Pons (tissue), 1 donor: ENCODE measurements at regions not wholly inside any gene's neighbourhood (a gene's known extent, or its start where the extent isn't known, plus 50 kb on each side); places are given as distances from the start of the nearest gene placed in this dataset.

Experiments
- DNase-seq: peaks from one replicate; pipeline ENCODE4 v3.0.0-alpha.2; 2016; ENCODE audit warnings: low spot score

DNA sequence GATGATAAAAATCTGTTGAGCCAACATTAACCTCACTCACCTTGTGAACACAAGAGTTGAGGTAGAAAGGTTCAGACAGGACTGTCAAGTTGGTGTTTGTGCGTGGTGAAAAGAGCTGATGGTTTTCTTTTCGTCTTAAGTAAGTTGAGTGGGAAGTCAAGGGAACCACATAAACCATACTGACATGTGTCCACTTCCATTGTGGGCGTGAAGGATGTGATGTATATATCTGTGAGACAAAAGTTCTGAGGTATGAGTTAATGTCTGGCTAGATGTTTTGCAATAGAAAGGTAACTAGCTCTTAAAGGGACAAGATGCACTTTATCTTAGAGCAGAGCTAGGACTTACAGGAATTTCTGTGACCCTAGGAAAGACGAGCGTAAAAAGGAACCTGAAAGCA is 1272.1 kb upstream of the ADGRB3 start:
- DNase-seq: no peak

DNA sequence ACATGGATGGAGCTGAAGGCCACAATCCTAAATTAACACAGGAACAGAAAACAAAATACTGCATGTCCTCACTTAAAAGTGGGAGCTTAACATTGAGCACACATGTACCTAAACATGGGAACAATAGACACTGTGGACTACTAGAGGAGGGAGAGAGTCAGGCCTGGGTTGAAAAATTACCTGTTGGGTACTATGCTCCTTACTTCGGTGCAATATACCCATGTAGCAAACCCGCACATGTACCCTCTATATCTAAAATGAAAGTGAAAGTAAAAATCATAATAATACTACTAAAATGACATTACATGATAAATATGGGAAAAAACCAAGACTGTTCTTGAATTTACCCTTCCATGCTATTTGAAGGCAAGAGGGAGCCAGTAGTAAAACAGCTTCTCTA is 1273.8 kb upstream of the ADGRB3 start:
- no peak for DNase-seq

- no peak for DNase-seq
Observed at GRCh38 chr6:67358241-67358640, 1276.8 kb upstream of the ADGRB3 start.

- DNase-seq: no peak
Observed at GRCh38 chr6:67353861-67354260, 1281.2 kb upstream of the ADGRB3 start.

GRCh38 chr6:67352717-67353116 is 1282.4 kb upstream of the ADGRB3 start:
- no peak for DNase-seq

DNA sequence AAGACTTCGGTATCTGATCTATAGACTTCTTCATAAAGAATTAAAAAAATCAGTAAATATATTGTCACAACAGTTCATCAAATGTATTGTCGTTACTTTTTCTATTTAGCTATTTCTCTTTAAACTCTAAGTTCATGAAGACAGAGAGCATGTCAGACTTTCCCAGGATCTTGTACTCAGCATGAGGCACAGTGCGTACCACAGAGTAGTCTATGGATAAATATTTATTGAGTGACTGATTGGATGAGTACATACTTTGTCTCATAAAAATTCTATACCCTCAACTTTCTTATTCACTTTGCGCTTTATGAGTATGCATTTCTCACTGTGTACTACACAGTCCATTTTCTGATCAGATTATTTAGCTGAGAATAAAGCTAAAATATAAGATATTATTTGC is 1284.4 kb upstream of the ADGRB3 start:
- no peak for DNase-seq

DNA sequence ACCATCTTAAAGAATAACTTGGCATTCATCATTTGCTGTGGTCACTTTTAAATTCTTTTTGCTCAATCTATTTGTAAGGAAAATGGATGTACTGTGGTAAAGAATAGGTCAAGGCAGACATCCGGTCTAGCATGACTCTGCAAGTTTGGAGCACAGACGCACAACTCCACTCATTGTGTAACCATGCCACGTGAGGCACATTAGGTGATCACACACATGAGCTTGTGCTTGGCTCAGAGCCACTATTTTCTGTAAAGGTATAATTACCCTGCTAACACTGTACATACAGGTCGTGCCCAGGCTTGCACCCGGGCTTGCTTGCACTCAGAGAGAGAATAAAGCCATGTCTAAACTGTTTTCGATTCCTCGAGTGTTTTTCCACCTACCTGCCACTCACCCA is 1289.1 kb upstream of the ADGRB3 start:
- no peak for DNase-seq

DNA sequence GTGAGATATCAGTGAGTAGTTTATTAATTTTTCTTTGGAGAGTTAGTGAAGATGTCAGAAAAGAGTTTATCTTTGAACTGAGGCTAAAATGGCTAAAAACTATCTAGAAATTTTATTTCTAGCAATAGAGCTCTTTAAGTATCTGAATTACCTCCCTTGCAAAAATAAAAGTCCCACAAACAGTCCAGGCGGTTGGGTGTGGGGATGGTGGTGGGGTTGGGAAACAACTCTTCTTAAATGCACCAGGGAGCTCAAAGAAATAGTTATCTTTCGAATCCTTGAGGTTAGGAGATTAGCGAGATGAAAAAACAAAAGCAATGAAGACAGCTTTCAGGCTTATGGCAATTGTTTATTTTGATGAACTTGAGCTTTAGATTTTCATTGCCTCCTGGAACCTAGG is 1299.1 kb upstream of the ADGRB3 start:
- no peak for DNase-seq

- no peak for DNase-seq
Observed at GRCh38 chr6:67331304-67331703, 1303.8 kb upstream of the ADGRB3 start.

GRCh38 chr6:67328269-67328668 is 1306.8 kb upstream of the ADGRB3 start:
- DNase-seq: no peak

DNA sequence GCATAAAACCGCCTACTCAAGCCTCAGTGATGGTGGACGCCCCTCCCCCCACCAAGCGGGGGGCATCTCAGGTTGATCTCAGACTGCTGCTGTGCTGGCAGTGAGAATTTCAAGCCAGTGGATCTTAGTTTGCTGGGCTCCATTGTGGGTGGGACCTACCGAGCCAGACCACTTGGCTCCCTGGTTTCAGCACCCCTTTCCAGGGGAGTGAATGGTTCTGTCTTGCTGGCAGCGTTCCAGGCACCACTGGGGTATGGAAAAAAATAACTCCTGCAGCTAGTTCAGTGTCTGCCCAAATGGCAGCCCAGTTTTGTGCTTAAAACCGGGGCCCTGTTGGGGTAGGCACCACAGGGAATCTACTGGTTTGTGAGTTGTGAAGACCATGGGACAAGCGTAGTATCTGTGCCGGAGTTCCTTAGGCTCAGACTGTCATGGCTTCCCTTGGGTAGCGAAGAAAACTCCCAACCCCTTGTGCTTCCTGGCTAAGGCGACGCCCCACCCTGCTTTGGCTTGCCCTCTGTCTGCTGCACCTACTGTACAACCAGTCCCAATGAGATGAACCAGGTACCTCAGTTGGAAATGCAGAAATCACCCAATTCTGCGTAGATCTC is 1334.5 kb upstream of the ADGRB3 start:
- DNase-seq: no peak

- DNase-seq: no peak
Observed at GRCh38 chr6:67292169-67292568, 1342.9 kb upstream of the ADGRB3 start.

- DNase-seq: no peak
Observed at GRCh38 chr6:67287566-67287965, 1347.5 kb upstream of the ADGRB3 start.

- DNase-seq: no peak
Observed at GRCh38 chr6:67285770-67286495, 1349.1 kb upstream of the ADGRB3 start.

GRCh38 chr6:67277312-67277711 is 1357.8 kb upstream of the ADGRB3 start:
- DNase-seq: no peak

DNA sequence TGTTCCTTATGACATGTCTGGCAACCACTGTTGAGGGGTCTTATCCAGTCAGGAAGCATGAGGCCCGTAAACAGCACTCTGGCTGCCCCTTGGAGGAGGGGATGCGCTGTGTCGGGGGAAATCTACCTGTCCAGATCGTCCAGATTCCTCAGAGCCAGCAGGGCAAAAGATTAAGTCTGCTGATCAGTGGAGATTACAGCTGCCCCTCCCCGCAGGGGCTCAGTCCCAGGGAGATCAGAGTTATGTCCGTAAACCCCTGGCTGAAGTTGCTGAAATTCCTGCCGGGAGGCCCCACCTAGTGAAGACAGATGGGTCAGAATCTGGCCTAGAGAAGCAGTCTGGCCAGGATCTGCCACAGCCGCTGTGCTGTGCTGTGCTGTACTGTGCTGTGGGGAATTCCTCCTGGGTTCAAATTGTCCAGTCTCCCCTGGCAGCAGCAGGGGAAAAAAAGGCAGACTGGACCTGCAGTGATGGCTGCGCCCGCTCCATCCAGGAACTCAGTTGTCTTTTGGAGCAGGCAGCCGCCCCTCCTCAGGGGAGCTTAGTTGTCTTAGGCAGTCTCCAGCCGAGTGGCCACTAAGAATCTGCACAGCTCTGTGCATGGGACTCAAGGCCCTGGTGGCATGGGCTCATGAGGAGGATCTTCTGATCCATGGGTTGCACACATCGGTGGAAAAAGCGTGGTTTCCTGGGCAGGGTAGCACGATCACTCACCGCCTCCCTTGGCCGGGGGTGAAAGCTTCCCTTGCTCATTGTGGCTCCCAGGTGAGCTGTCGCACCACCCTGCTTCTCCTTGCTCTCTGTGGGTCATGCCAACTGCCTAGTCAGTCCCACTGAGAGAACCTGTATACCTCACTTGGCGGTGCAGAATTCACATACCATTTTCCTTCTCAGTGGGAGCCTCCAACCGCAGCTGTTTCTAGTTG is 1368.8 kb upstream of the ADGRB3 start:
- DNase-seq: no peak

- DNase-seq: no peak
Observed at GRCh38 chr6:67252663-67253062, 1382.4 kb upstream of the ADGRB3 start.

GRCh38 chr6:67248077-67248476 is 1387.0 kb upstream of the ADGRB3 start:
- no peak for DNase-seq

GRCh38 chr6:67244037-67244436 is 1391.0 kb upstream of the ADGRB3 start:
- no peak for DNase-seq

- DNase-seq: no peak
Observed at GRCh38 chr6:67237277-67237676, 1397.8 kb upstream of the ADGRB3 start.

GRCh38 chr6:67231092-67231491 is 1404.0 kb upstream of the ADGRB3 start:
- DNase-seq: no peak

GRCh38 chr6:67224989-67225388 is 1410.1 kb upstream of the ADGRB3 start:
- no peak for DNase-seq

GRCh38 chr6:67221226-67221625 is 1413.9 kb upstream of the ADGRB3 start:
- no peak for DNase-seq
